ENCODE measurements at regions not wholly inside any gene's neighbourhood (a gene's known extent, or its start where the extent isn't known, plus 50 kb on each side); places are given as distances from the start of the nearest gene placed in this dataset.

- DNase-seq: no peak
Measured at GRCh38 chr4:187270154-187270553, 546.5 kb upstream of the FAT1 start.

- no peak for DNase-seq
Measured at GRCh38 chr4:187271848-187272247, 548.2 kb upstream of the FAT1 start.

GRCh38 chr4:187274153-187274552 lies 550.5 kb upstream of the FAT1 start:
- DNase-seq: no peak

GRCh38 chr4:187276736-187277408 lies 553.2 kb upstream of the FAT1 start:
- no peak for DNase-seq

- no peak for DNase-seq
Measured at GRCh38 chr4:187283201-187283955, 559.7 kb upstream of the FAT1 start.

- DNase-seq: no peak
Measured at GRCh38 chr4:187286525-187286924, 562.9 kb upstream of the FAT1 start.

GRCh38 chr4:187289371-187289770 lies 565.7 kb upstream of the FAT1 start:
- DNase-seq: no peak

- DNase-seq: no peak
Measured at GRCh38 chr4:187294861-187295260, 571.2 kb upstream of the FAT1 start.

- no peak for DNase-seq
Measured at GRCh38 chr4:187301923-187302322, 578.3 kb upstream of the FAT1 start.

- no peak for DNase-seq
Measured at GRCh38 chr4:187302457-187303150, 578.9 kb upstream of the FAT1 start.

GRCh38 chr4:187304133-187304532 lies 580.5 kb upstream of the FAT1 start:
- DNase-seq: no peak

GRCh38 chr4:187307131-187307530 lies 583.5 kb upstream of the FAT1 start:
- no peak for DNase-seq

GRCh38 chr4:187309456-187309855 lies 585.8 kb upstream of the FAT1 start:
- DNase-seq: no peak

- DNase-seq: no peak
Measured at GRCh38 chr4:187312299-187312698, 588.6 kb upstream of the FAT1 start.

GRCh38 chr4:187317799-187318198 lies 594.1 kb upstream of the FAT1 start:
- DNase-seq: no peak

GRCh38 chr4:187321711-187322110 lies 598.1 kb upstream of the FAT1 start:
- DNase-seq: no peak

GRCh38 chr4:187332141-187332540 lies 608.5 kb upstream of the FAT1 start:
- no peak for DNase-seq

GRCh38 chr4:187333151-187333550 lies 609.5 kb upstream of the FAT1 start:
- no peak for DNase-seq

GRCh38 chr4:187335339-187335738 lies 611.7 kb upstream of the FAT1 start:
- DNase-seq: no peak

- no peak for DNase-seq
Measured at GRCh38 chr4:187354740-187355139, 631.1 kb upstream of the FAT1 start.

GRCh38 chr4:187357045-187357643 lies 633.5 kb upstream of the FAT1 start:
- DNase-seq: no peak

GRCh38 chr4:187357821-187358220 lies 634.2 kb upstream of the FAT1 start:
- DNase-seq: no peak
